GM12873 (cell line): ENCODE measurements at regions not wholly inside any gene's neighbourhood (a gene's known extent, or its start where the extent isn't known, plus 50 kb on each side); places are given as distances from the start of the nearest gene placed in this dataset.

Experiments used
- TF ChIP-seq, protein P1 (sequence below): IDR thresholded peaks from 2 replicates; pipeline ENCODE4 v1.5.1; 2012; ENCODE audit warnings: low read depth, mild to moderate bottlenecking, moderate library complexity, low read length, control low read depth; ENCODE audit not compliant: insufficient read depth; ENCODE audit errors: missing control alignments

DNA sequence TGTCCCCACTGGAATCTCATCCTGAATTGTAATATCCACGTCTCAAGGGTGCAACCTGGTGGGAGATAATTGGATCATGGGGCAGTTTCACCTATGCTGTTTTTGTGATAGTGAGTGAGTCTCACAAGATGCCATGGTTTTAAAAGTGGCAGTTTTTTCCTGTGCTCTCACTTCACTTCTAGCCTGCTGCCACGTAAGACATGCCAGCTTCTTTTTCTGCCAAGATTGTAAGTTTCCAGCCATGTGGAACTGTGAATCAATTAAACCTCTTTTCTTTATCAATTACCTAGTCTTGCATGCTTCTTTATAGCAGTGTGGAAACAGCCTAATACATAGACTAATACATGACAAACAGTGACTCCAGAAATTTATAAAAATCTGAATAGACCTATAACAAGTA lies 1131.8 kb downstream of the PCDH7 start:
- TF ChIP-seq, protein P1, sequence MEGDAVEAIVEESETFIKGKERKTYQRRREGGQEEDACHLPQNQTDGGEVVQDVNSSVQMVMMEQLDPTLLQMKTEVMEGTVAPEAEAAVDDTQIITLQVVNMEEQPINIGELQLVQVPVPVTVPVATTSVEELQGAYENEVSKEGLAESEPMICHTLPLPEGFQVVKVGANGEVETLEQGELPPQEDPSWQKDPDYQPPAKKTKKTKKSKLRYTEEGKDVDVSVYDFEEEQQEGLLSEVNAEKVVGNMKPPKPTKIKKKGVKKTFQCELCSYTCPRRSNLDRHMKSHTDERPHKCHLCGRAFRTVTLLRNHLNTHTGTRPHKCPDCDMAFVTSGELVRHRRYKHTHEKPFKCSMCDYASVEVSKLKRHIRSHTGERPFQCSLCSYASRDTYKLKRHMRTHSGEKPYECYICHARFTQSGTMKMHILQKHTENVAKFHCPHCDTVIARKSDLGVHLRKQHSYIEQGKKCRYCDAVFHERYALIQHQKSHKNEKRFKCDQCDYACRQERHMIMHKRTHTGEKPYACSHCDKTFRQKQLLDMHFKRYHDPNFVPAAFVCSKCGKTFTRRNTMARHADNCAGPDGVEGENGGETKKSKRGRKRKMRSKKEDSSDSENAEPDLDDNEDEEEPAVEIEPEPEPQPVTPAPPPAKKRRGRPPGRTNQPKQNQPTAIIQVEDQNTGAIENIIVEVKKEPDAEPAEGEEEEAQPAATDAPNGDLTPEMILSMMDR, result no peak

DNA sequence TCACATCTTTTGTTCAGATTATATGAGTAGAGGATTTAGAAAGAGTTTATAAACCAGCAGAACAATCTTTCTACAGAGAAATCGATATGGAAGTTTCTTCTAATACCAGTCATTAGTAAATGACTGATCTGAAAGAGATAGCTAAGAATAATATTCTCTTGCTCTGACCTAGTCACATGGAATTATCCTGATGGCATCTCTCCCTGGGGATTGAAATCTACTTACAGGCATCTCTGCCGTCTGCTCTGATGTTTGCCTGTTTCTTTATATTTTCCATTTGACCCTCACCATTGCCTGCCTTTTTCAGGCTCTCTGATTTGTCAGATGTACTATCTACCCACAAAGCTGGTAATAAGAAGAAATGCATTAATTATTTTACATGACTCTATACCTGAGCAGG lies 1157.3 kb downstream of the PCDH7 start:
- TF ChIP-seq, protein P1, result no peak

GRCh38 chr4:31896349-31896748 lies 1176.2 kb downstream of the PCDH7 start:
- TF ChIP-seq, protein P1, result no peak

- TF ChIP-seq, protein P1, result no peak
These were observed 1185.2 kb downstream of the PCDH7 start for GRCh38 chr4:31905363-31905762.

DNA sequence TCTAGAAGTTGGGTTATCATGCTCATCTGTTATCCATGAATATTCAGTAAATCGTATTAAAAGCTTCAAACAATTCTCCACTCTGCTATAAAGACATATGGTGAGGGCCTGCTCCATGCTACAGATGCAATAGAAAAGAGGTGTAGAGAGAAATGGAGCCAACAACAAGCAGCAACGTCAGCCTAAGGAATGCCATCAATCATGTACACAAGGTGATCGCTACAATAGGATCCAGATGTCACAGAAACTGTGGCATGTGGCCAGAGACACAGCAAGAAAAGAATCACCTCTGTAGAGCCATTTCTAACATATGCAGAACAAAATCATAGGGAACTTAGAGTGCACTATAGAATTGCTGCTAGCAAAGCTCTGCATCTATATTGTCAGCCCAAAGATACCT lies 1188.1 kb downstream of the PCDH7 start:
- TF ChIP-seq, protein P1, result no peak

- TF ChIP-seq, protein P1, result no peak
These were observed 1197.2 kb downstream of the PCDH7 start for GRCh38 chr4:31917334-31917733.

GRCh38 chr4:31918891-31919290 lies 1198.7 kb downstream of the PCDH7 start:
- TF ChIP-seq, protein P1, result no peak
